ENCODE measurements at regions not wholly inside any gene's neighbourhood (a gene's known extent, or its start where the extent isn't known, plus 50 kb on each side); places are given as distances from the start of the nearest gene placed in this dataset.

DNA sequence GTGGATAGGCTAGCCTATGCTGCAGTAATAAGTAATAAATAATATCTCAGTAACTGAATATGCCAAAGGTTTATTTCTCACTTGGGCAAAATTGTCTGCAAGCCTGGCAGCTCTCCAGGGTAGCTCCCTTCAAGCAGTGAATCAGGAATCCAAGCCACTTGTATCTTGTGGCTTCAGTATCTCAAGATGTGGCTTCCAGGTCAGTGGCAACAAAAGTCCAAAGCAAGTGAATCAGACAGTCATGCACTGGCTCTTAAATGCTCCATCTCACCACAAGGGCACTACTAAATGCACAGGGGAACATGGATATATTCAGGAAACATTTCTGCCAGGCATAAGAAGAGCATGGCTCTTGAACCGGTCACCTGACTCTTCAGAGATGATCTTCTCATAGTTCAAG, 126.3 kb downstream of the KCTD12 start:
- no peak for TF ChIP-seq POLR2AphosphoS5 (IDR thresholded peaks at IDR 0.05)
- TF ChIP-seq, protein P1, sequence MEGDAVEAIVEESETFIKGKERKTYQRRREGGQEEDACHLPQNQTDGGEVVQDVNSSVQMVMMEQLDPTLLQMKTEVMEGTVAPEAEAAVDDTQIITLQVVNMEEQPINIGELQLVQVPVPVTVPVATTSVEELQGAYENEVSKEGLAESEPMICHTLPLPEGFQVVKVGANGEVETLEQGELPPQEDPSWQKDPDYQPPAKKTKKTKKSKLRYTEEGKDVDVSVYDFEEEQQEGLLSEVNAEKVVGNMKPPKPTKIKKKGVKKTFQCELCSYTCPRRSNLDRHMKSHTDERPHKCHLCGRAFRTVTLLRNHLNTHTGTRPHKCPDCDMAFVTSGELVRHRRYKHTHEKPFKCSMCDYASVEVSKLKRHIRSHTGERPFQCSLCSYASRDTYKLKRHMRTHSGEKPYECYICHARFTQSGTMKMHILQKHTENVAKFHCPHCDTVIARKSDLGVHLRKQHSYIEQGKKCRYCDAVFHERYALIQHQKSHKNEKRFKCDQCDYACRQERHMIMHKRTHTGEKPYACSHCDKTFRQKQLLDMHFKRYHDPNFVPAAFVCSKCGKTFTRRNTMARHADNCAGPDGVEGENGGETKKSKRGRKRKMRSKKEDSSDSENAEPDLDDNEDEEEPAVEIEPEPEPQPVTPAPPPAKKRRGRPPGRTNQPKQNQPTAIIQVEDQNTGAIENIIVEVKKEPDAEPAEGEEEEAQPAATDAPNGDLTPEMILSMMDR (IDR thresholded peaks at IDR 0.05): no peak
